Sigmoid colon (tissue), 6 donors: ENCODE measurements at regions not wholly inside any gene's neighbourhood (a gene's known extent, or its start where the extent isn't known, plus 50 kb on each side); places are given as distances from the start of the nearest gene placed in this dataset.

Experiments used
- DNase-seq: peaks from one replicate; pipeline ENCODE4 v3.0.0-alpha.2; 2019
- H3K27ac ChIP-seq, 4 donors: fragments of 200-600 bp; sonication (generic); one replicate each; pipeline ENCODE4 v1.5.1; 2016 to 2019; ENCODE audit warnings: mild to moderate bottlenecking in 1 of 4
- H3K27me3 ChIP-seq, 3 donors: fragments of 200-600 bp; sonication (generic); one replicate each; pipeline ENCODE4 v1.5.1; 2019; ENCODE audit warnings: mild to moderate bottlenecking in 1 of 3
- H3K36me3 ChIP-seq, 4 donors: fragments of 200-600 bp; sonication (generic); one replicate each; pipeline ENCODE4 v1.5.1; 2016 to 2019
- H3K4me1 ChIP-seq, 4 donors: fragments of 200-600 bp; sonication (generic); one replicate each; pipeline ENCODE4 v1.5.1; 2017 to 2019
- H3K4me3 ChIP-seq, 4 donors: fragments of 200-600 bp; sonication (generic); one replicate each; pipeline ENCODE4 v1.5.1; 2017 to 2019; ENCODE audit warnings: mild to moderate bottlenecking in 2 of 4, moderate library complexity in 1 of 4
- H3K9me3 ChIP-seq, 4 donors: fragments of 200-600 bp in 3 of 4; sonication (generic) in 3 of 4; one replicate each; pipeline versions ENCODE4 v1.5.1 to v1.6.1; 2013 to 2019
- CTCF ChIP-seq, 4 experiments: fragments of 450-650 bp in 3 of 4; fragments of 200-600 bp in 1 of 4; IDR thresholded peaks; one replicate each; pipeline ENCODE4 v1.5.1; 2016 to 2019; ENCODE audit warnings: antibody characterized with exemption in 4 of 4, mild to moderate bottlenecking in 3 of 4, moderate library complexity in 2 of 4
- EP300 ChIP-seq, 4 donors: sonication (generic); formaldehyde crosslinking; IDR thresholded peaks; one replicate each; pipeline ENCODE4 v1.6.1; 2017; ENCODE audit warnings: antibody characterized with exemption in 4 of 4
- POLR2A ChIP-seq, 2 donors: fragments of 450-650 bp; IDR thresholded peaks; one replicate each; pipeline ENCODE4 v1.6.1; 2016; ENCODE audit warnings: antibody characterized with exemption in 2 of 2, mild to moderate bottlenecking in 2 of 2, moderate library complexity in 2 of 2
- POLR2AphosphoS5 ChIP-seq, 4 donors: sonication (generic); formaldehyde crosslinking; IDR thresholded peaks; one replicate each; pipeline ENCODE4 v1.6.1; 2017; ENCODE audit warnings: antibody characterized with exemption in 4 of 4
- WGBS, 2 donors: extraction: QIAGEN DNeasy Blood & Tissue Kit; methylation state at CpG; one replicate each; pipeline ENCODE4 v1.1.7; 2013; 5-methylcytosine and 5-hydroxymethylcytosine counted together
- intact Hi-C: fragments of 100-400 bp; cut with DNase I; formaldehyde crosslinking; loops from one replicate; pipeline ENCODE4 v1.15.1; 2023
- donor health status: healthy with polysubstance abuse.
- donor health status: healthy.

GRCh38 chr18:68234676-68235075 lies 480.2 kb downstream of the TMX3 start:
- no peak for DNase-seq
- WGBS, 2 donors = 17 to 22% methylated on average over 2 of the region's 2 CpGs
- TF ChIP-seq EP300 (IDR thresholded peaks at IDR 0.05) (no peak), CTCF (IDR thresholded peaks at IDR 0.05) (no peak), POLR2A (IDR thresholded peaks at IDR 0.05) (no peak), POLR2AphosphoS5 (IDR thresholded peaks at IDR 0.05) (no peak)
- no peaks in the 10 kb centered on the region for H3K27me3 ChIP-seq
- no peaks in the 10 kb centered on the region for H3K9me3 ChIP-seq
- no peaks in the 10 kb centered on the region for H3K36me3 ChIP-seq
- no peak overlapping the region for H3K4me3 ChIP-seq
- no peak overlapping the region for H3K27ac ChIP-seq
- no peaks in the 10 kb centered on the region for H3K4me1 ChIP-seq
- intact Hi-C loops = no loop called here

GRCh38 chr18:68234131-68234530 lies 480.8 kb downstream of the TMX3 start:
- Histone ChIP-seq H3K9me3 (no peaks in the 10 kb centered on the region), H3K27me3 (no peaks in the 10 kb centered on the region), H3K27ac (no peak overlapping the region), H3K36me3 (no peaks in the 10 kb centered on the region), H3K4me1 (no peaks in the 10 kb centered on the region), H3K4me3 (no peak overlapping the region)
- intact Hi-C loops = no loop called here
- 72 to 86% methylated on average over 1 of the region's 1 CpG for WGBS, 2 donors
- DNase-seq = no peak
- no peak for TF ChIP-seq POLR2A (IDR thresholded peaks at IDR 0.05)
- TF ChIP-seq EP300 (IDR thresholded peaks at IDR 0.05) = no peak
- TF ChIP-seq POLR2AphosphoS5 (IDR thresholded peaks at IDR 0.05) = no peak
- TF ChIP-seq CTCF (IDR thresholded peaks at IDR 0.05) = no peak

GRCh38 chr18:68233018-68233417 lies 481.9 kb downstream of the TMX3 start:
- Histone ChIP-seq H3K27me3 (no peaks in the 10 kb centered on the region), H3K9me3 (no peaks in the 10 kb centered on the region), H3K4me3 (no peak overlapping the region), H3K4me1 (no peaks in the 10 kb centered on the region), H3K36me3 (no peaks in the 10 kb centered on the region), H3K27ac (no peak overlapping the region)
- DNase-seq = no peak
- TF ChIP-seq EP300 (IDR thresholded peaks at IDR 0.05) = no peak
- TF ChIP-seq POLR2AphosphoS5 (IDR thresholded peaks at IDR 0.05) = no peak
- no peak for TF ChIP-seq POLR2A (IDR thresholded peaks at IDR 0.05)
- TF ChIP-seq CTCF (IDR thresholded peaks at IDR 0.05) = no peak
- 85 to 89% methylated on average over 1 of the region's 1 CpG for WGBS, 2 donors
- intact Hi-C loops = no loop called here

- Histone ChIP-seq H3K4me1 (no peaks in the 10 kb centered on the region), H3K27ac (no peak overlapping the region), H3K4me3 (no peak overlapping the region), H3K27me3 (no peaks in the 10 kb centered on the region), H3K9me3 (no peaks in the 10 kb centered on the region), H3K36me3 (no peaks in the 10 kb centered on the region)
- WGBS, 2 donors = 72 to 79% methylated on average over 8 of the region's 8 CpGs
- no peak for DNase-seq
- no peak for TF ChIP-seq EP300 (IDR thresholded peaks at IDR 0.05)
- no peak for TF ChIP-seq POLR2AphosphoS5 (IDR thresholded peaks at IDR 0.05)
- no peak for TF ChIP-seq POLR2A (IDR thresholded peaks at IDR 0.05)
- no peak for TF ChIP-seq CTCF (IDR thresholded peaks at IDR 0.05)
- intact Hi-C loops = no loop called here
These were observed 485.6 kb downstream of the TMX3 start for GRCh38 chr18:68229351-68229750.

GRCh38 chr18:68221111-68221724 lies 493.7 kb downstream of the TMX3 start:
- 32 to 48% methylated on average over 1 of the region's 1 CpG for WGBS, 2 donors
- no peak for DNase-seq
- H3K9me3 ChIP-seq = no peaks in the 10 kb centered on the region
- no peak for TF ChIP-seq POLR2A (IDR thresholded peaks at IDR 0.05)
- no peak for TF ChIP-seq EP300 (IDR thresholded peaks at IDR 0.05)
- no peak for TF ChIP-seq CTCF (IDR thresholded peaks at IDR 0.05)
- no peak for TF ChIP-seq POLR2AphosphoS5 (IDR thresholded peaks at IDR 0.05)
- no peaks in the 10 kb centered on the region for H3K36me3 ChIP-seq
- H3K27ac ChIP-seq = no peak overlapping the region
- no peak overlapping the region for H3K4me3 ChIP-seq
- intact Hi-C loops = no loop called here
- H3K27me3 ChIP-seq = no peaks in the 10 kb centered on the region
- no peaks in the 10 kb centered on the region for H3K4me1 ChIP-seq
